ENCODE measurements at regions not wholly inside any gene's neighbourhood (a gene's known extent, or its start where the extent isn't known, plus 50 kb on each side); places are given as distances from the start of the nearest gene placed in this dataset.

DNA sequence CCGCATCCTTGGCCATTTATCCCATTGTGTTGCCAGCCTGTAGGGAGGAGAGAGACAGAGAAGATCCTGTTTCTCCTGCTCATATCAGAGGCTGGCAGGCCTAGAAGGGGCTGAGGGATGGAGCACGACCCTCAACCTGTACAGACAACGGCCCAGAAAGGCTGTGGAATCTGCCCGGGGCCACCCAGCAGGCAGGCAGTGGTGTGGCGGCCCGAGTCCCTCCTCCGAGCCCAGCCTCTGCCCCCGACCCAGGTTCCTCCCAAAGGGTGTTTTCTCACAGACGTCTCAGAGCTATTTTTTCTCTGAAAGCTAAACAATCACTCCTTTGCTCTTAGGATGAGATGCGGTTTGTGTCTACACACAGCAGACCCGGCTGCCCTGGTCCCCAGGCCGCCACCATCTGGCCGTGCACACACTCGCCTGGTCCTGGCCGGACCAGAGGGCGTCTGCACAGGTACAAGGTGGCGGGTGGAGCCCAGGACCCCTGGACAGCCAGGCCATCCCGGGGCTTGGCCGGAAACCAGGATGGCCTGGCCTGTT, 69.3 kb downstream of the FOXL3 start:
- Histone ChIP-seq H4K91ac (ENCODE audit: insufficient read length, low read depth, low read length) (no peak overlapping the region), H2BK12ac (ENCODE audit: insufficient read length, low read depth, low read length) (no peak overlapping the region), H3K4me1 (ENCODE audit: insufficient read depth, low read length) (no peaks in the 10 kb centered on the region), H3K79me2 (ENCODE audit: insufficient read depth, low read length) (no peaks in the 10 kb centered on the region), H3K27ac (ENCODE audit: insufficient read length, low read depth, low read length) (no peak overlapping the region), H3T11ph (ENCODE audit: low read length) (no peak overlapping the region), H3K23ac (ENCODE audit: insufficient read length, low read depth, low read length) (no peak overlapping the region), H2BK20ac (ENCODE audit: low read depth, low read length, poor library complexity, severe bottlenecking) (no peak overlapping the region), H2BK120ac (ENCODE audit: low read depth, low read length, poor library complexity, severe bottlenecking) (no peak overlapping the region), H4K5ac (ENCODE audit: insufficient read length, low read depth, low read length) (no peak overlapping the region), H3K4me2 (ENCODE audit: insufficient read depth, insufficient read length, low read length) (no peak overlapping the region), H2AK5ac (ENCODE audit: insufficient read length, low read length) (no peak overlapping the region), H2BK5ac (ENCODE audit: insufficient read length, low read length) (no peak overlapping the region), H4K8ac (replicated peaks; ENCODE audit: insufficient read length, low read depth, low read length) (no peak overlapping the region), H2AFZ (ENCODE audit: low read length) (no peak overlapping the region), H3K56ac (ENCODE audit: insufficient read length, low read depth, low read length) (no peak overlapping the region), H3K9ac (ENCODE audit: extremely low read depth, insufficient read length, low read length) (no peak overlapping the region), H4K20me1 (ENCODE audit: control insufficient read depth, insufficient read depth, insufficient read length) (no peaks in the 10 kb centered on the region), H3K23me2 (ENCODE audit: insufficient read length, low read depth, low read length, poor library complexity, severe bottlenecking) (no peaks in the 10 kb centered on the region), H3K9me3 (ENCODE audit: control insufficient read depth, low read depth, low read length) (no peaks in the 10 kb centered on the region), H3K18ac (ENCODE audit: insufficient read length, low read depth, low read length) (no peak overlapping the region), H2BK15ac (ENCODE audit: low read depth, low read length) (no peak overlapping the region), H3K14ac (ENCODE audit: insufficient read depth, low read length) (no peak overlapping the region), H3K4ac (ENCODE audit: low read depth, low read length) (no peak overlapping the region), H3K27me3 (ENCODE audit: insufficient read depth, low read length) (peaks cover 7% of the 10 kb centered on the region; the same call in 1 of the 2 replicates), H3K79me1 (ENCODE audit: insufficient read depth, low read depth, low read length, poor library complexity, severe bottlenecking) (no peaks in the 10 kb centered on the region)
- no CpG with 5 or more reads among the region's 19 CpGs for WGBS (ENCODE audit: extremely low coverage, insufficient read length, low lambda C conversion rate)
- DNase-seq, result no peak
- Mint-ChIP-seq H3K36me3 (ENCODE audit: insufficient read depth in 1 of 3, low read depth in 3 of 3) (no peaks in the 10 kb centered on the region; a peak in 1 of 7 replicates), H3K4me1 (peaks cover 3 to 20% of the 10 kb centered on the region in 2 experiments; a peak in 3 of 4 replicates), H3K27me3 (ENCODE audit: low read depth) (peaks cover 13% of the 10 kb centered on the region), H3K4me3 (no peak overlapping the region), H3K9me3 (no peaks in the 10 kb centered on the region; a peak in 3 of 5 replicates), H3K27ac (no peak overlapping the region)
- TF ChIP-seq, protein P1, sequence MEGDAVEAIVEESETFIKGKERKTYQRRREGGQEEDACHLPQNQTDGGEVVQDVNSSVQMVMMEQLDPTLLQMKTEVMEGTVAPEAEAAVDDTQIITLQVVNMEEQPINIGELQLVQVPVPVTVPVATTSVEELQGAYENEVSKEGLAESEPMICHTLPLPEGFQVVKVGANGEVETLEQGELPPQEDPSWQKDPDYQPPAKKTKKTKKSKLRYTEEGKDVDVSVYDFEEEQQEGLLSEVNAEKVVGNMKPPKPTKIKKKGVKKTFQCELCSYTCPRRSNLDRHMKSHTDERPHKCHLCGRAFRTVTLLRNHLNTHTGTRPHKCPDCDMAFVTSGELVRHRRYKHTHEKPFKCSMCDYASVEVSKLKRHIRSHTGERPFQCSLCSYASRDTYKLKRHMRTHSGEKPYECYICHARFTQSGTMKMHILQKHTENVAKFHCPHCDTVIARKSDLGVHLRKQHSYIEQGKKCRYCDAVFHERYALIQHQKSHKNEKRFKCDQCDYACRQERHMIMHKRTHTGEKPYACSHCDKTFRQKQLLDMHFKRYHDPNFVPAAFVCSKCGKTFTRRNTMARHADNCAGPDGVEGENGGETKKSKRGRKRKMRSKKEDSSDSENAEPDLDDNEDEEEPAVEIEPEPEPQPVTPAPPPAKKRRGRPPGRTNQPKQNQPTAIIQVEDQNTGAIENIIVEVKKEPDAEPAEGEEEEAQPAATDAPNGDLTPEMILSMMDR (conservative IDR thresholded peaks at IDR 0.05), result no peak
